ENCODE measurements at regions not wholly inside any gene's neighbourhood (a gene's known extent, or its start where the extent isn't known, plus 50 kb on each side); places are given as distances from the start of the nearest gene placed in this dataset.

DNA sequence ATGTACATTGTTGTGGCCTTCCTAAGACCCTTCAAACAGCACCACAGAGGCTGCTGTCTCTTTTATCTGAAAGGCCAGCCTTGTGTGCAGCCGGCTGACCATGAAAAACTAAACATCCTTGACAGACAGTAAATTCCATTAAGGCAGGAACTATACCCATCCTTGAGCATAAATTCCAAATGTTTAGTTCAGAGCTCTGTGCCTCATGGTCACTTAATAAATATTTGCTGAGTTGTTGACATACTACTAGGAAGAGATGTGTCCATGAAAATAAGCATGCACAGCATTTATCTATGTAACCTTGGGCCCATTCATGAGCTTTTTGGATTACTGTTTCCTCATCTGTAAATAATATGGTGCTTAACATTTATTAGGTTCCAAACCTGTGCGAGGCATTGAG lies 424.8 kb downstream of the HRH4 start:
- no peak for DNase-seq (ENCODE audit: low read depth)

DNA sequence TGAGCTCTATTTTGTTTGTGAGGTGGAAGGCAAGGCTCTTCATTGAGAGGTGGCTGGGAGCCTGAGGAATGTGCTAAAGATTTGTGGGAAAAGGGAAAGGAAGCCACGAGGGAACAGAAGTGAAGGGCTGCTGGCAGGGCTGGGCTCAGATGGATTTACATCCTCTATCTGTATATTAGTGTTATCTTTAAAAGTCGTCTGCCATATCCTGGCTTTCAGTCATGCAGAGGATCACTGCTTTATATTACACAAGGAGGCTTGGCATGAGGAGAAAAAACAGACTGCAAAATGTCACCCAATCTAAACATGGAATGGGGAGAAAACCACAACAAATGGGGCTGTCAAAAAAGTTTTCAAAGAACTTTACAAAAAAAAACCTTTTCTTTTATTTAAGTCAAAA lies 434.4 kb downstream of the HRH4 start:
- DNase-seq (ENCODE audit: low read depth) = no peak

DNA sequence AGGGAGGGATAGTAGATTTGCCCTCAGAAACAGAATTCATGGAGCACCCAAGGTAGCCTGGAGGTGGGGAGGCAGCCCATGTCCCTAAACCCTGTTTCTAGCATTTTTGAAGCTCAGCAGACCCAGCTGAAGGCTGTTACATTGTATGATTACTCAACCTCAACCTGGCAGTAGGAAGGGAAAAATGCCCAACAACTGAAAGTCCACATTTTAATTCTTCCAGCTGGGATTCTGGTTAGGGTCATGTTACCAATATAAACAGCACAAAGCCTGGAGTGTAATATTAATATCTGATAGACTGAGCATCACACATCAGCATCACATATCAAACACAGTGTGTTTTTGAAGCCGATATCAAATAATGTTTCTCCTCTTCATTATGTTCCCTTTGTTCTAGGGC lies 437.0 kb downstream of the HRH4 start:
- no peak for DNase-seq (ENCODE audit: low read depth)

DNA sequence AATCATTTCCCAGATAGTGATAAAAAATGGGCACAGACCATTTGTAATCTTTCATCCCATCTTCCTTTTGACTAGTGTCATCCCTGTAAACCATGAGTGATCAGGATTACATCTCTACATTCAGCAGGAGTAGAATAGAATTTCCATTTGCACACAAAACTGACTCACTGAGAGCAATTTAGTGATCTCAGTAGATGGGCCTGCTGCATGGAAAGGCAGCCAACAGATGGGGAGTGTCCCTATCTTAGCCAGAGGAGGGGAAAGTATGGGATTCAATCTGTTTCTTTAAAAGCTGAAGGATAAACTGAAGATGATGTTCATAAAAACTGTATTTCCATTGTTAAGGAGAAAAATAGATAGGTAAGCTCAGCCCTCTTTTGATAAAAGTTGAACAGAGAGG lies 441.7 kb downstream of the ZNF521 start:
- no peak for DNase-seq (ENCODE audit: low read depth)

DNA sequence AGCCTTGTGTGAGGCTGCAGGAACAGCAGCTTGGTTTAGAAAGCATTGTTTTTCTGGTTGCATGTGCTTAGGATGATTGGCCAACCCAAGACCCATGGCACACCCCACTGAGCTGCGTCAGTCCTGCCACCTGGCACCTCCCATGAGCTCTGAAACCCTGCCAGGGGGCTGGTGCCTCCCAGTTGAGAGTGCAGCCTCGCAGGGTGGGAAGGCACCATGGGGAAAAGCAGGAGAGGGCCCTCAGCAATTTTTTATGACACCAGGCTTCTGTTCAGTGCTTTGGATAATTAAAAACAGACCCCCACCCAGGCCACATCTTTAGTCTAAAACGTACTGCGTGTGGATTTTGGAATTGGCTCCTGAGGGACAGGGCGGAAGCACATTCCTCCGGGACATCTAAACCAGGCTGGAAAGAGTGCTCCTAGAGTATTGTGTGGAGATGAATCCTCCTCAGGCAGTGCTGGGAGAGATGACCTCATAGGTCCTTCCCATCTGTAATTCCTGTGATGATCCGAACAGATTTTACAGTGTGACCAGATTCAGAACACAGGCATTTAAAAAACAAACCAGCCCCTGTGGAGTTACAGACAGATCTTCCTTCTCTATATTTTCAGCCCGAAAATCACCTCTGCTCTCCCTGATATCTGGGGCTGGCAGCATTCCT lies 438.3 kb downstream of the ZNF521 start:
- no peak for DNase-seq (ENCODE audit: low read depth)

GRCh38 chr18:24914171-24914525 lies 437.8 kb downstream of the ZNF521 start:
- no peak for DNase-seq (ENCODE audit: low read depth)

- no peak for DNase-seq (ENCODE audit: low read depth)
Measured at GRCh38 chr18:24914685-24915084, 437.3 kb downstream of the ZNF521 start.

GRCh38 chr18:24915547-24915946 lies 436.4 kb downstream of the ZNF521 start:
- DNase-seq (ENCODE audit: low read depth) = peak; percentile 31

DNA sequence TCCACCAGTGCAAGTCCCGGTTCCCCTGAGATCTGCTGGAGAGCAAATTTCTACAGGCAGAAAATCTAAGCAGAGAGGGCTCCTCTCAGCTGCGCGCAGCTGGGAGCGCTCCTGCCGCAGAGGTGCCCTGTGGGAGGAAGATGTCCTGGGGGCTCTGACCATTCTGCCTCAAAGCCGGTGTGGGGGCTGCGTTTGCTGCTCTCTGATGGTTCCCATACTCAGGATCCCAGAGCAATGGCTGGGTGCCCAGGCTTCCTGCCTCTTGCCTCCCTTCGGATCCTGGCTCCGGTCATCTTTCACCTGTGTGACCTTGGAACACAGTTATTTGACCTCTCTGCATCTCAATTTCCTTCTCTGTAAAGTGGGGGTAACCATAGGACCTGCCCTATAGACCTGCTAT lies 434.2 kb downstream of the ZNF521 start:
- no peak for DNase-seq (ENCODE audit: low read depth)

- no peak for DNase-seq (ENCODE audit: low read depth)
Measured at GRCh38 chr18:24918257-24918656, 433.7 kb downstream of the ZNF521 start.

DNA sequence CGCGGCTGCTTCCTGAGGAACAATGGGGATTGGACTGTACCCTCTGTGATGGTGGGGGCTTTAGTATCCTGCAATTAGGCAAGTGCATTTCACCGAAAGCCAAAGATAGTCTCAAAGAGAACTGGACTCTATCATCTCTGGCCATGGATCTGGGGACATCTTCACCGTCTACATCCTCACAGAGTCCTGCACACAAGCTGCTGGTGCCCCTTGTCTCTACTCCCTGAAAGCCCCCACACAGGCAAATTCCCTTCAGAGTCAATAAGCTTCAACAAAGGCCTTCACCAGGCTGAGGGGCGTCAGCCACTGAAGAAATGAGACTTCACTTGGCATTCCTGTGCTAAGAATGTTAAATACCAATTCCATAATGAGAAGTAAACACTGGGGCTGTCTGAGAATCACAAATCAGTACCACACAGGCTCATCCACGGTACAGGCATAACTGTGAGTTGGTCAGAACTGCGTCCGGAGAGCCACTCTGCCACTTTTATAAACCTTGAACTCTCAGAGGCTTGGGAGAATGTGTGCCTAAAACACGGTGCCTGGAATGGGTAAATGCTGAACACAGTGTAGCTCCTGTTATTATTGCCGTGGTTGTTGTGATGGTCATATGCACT lies 432.7 kb downstream of the ZNF521 start:
- no peak for DNase-seq (ENCODE audit: low read depth)

DNA sequence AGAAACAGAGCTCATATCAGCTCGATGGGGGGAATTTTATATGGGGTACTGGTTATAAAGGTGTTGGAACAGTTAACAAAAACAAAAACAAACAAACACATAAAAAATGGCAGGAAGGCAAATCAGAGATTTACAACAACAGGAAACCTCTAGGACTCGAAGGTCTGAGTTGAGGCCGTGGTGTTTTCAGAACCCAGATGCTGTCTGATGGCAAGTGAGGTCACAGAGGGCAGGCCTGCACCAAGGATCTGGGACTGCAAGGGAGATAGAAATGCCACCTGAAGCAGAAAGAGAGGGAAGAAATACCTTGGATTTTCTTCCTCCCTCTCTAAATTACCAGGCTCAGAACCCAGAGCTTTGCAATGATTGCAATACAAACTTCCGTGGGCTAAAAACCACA lies 429.5 kb downstream of the ZNF521 start:
- no peak for DNase-seq (ENCODE audit: low read depth)

DNA sequence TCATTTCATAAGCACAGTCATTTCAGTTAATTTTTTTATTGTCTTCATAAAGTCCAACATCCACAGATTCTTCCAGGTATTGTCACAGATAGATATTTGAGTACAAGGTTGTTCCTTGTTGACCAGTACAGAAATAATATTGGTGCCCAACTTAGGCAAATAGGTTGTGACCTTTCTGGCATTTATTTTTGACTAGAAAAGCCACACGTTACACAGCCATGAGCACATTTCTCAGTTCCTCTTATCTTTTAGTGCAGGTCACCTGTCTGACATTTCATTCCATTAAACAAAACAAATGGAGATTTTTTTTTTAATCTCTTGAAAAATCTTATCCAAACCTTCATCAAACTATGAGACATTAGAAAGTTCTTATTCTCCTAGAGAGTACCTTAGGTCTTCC lies 428.8 kb downstream of the ZNF521 start:
- DNase-seq (ENCODE audit: low read depth) = no peak

GRCh38 chr18:24924066-24924716 lies 427.8 kb downstream of the ZNF521 start:
- DNase-seq (ENCODE audit: low read depth) = no peak

GRCh38 chr18:24926649-24927048 lies 425.3 kb downstream of the ZNF521 start:
- DNase-seq (ENCODE audit: low read depth) = no peak

DNA sequence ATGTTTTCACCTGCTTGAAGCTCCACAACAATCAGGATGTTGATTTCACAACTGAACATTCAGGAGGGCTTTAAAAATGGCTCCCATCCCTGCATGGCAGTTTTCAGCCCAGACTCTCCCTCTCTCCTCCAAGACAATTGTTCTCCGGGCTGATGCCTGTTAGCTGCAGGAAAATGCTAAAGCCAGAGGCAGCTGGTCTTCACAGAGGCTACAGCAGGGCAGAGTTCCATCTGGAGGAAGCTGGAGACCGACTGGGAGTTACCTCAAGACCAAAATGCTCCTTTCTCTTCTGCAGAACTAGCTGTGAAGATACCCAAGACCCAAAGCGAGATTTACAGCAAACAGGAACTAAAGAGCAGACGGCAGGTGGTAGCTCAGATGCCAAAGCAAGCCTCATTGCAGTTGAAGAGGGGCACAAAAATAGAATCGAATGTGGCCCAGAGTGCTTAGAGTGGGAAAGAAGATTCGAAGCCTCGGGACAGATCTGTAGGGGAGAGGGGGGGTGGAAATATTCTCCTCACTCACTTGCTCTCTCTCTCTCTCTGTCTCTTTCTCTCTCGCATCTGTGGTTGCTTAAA lies 423.6 kb downstream of the ZNF521 start:
- no peak for DNase-seq (ENCODE audit: low read depth)

DNA sequence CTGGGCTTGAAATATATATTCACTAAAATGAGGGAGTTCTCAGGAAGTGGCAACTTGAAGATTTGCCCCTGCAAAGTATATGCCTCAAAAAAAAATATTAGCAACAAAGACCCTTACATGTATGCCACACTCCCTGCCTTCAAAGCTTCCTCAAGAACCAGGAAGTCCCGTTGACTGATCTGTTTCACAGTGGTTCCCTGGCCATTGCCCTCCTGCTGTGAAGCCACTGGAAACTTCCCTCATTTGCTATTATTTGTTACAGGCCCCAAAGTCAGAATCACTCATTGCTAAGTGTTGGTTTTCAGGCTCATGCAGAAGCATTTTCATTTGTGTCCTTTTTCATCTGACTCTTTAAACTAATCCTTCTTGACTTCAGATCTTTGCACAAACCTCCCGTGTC lies 421.5 kb downstream of the ZNF521 start:
- DNase-seq (ENCODE audit: low read depth) = no peak

DNA sequence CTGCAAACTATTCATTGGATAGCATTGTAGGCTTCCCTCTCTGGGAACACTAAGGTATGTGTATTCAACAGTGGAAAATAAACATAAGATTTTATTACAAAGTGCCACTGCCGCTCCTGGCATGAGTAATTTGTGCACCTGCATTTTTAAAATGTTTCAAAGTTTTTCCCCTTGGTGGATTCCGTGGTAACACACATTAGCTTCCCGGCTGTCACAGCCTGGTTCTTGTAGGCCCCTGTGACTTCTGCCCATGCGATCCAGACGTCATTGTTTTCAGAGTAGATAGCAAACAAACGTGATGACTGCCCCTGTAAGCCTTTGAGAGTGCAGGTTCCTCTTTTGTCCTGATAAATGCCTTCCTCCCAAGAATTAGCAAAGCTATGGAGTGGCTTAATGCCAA lies 421.0 kb downstream of the ZNF521 start:
- no peak for DNase-seq (ENCODE audit: low read depth)

- no peak for DNase-seq (ENCODE audit: low read depth)
Measured at GRCh38 chr18:24933345-24933744, 418.6 kb downstream of the ZNF521 start.

DNA sequence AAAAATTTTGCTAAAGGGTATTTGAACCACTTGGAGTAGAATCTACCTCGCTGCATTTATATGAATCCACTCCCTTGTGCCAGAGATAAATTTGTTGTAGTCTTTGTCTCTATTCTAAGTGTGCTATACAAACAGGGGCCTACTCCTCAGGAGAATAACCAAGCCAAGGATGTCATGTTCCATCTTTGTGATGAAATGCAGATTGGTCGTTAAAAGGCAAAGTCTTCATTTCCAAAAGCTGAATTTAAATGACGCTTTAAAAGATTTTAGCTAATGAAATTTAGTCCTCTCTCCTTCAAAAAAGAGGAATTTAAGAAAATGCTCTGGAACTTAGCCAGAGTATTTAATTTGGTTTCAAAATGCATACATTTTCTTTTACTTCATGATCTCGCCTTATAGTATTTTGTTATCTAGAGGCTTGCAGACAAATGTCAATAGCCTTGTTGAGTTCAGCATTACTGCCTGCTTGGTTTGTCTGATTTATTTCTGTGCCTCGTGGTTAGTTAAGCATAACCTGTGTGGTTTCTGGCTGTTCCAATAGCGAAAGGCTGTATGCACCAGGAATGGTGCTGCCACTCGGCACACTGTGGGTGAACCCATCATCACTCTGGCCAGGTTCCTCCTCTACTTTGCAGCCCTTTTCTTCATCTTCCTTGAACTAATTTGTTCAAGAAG lies 417.6 kb downstream of the ZNF521 start:
- DNase-seq (ENCODE audit: low read depth) = no peak

DNA sequence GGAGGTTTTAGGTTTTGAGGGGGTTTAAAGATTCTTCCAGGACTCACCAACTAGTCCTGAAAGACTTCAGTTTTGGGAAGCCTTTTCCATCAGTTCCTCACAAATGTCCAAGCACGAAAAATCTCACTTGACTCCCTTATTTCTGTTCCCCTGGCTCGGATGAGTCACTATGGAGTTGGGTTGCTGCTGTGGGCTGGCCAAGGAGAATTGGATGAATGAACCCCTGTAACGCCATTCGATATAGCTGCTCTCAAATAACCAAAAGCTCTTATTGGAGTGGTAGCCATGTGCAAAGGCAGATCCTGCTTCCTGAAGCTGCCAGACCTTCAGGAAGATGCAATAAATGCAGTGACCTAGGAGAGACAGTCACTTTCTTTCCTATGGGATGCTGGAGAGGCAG lies 417.0 kb downstream of the ZNF521 start:
- DNase-seq (ENCODE audit: low read depth) = no peak

DNA sequence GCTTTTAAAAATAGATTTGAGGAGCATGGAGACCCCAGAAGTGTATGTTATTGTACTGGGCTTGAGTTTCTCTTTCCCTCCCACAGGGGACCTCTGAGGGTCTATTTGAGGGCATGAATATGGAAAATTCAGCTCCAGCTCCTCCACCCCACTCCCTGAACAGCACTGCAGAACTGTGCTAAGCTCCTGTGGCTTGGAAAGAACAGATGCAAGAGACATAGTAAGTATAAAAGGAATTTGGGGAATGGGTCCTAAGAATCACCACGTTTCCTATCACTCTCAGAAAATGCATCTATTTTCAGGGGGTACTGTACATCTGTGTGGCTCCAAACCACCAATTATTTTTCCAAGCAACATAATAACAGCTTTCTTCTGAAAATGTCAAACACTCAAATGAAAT lies 416.1 kb downstream of the ZNF521 start:
- DNase-seq (ENCODE audit: low read depth) = no peak

- no peak for DNase-seq (ENCODE audit: low read depth)
Measured at GRCh38 chr18:24936691-24937090, 415.3 kb downstream of the ZNF521 start.

Measured in iris pigment epithelial cell (primary cell).